ENCODE measurements at regions not wholly inside any gene's neighbourhood (a gene's known extent, or its start where the extent isn't known, plus 50 kb on each side); places are given as distances from the start of the nearest gene placed in this dataset.

DNA sequence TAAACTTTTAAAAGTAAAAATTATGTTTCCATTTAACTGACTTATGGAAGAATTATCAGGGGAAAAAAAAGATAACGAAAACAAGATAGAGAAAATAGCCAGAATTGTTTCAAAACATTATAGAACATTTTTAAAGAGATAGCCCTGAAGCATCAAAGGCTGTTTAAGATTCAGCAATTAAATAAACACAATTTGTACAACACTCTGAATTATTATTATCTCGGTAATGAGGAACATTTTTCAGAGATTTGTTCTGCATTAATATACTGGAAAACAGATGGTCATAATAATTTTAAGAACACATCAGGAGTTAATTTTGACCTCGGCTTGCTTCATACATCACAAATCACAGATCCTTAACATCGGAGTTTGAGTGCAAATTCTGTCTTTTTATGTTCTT is 643.8 kb downstream of the SORCS1 start:
- DNase-seq (ENCODE audit: low spot score) = no peak

DNA sequence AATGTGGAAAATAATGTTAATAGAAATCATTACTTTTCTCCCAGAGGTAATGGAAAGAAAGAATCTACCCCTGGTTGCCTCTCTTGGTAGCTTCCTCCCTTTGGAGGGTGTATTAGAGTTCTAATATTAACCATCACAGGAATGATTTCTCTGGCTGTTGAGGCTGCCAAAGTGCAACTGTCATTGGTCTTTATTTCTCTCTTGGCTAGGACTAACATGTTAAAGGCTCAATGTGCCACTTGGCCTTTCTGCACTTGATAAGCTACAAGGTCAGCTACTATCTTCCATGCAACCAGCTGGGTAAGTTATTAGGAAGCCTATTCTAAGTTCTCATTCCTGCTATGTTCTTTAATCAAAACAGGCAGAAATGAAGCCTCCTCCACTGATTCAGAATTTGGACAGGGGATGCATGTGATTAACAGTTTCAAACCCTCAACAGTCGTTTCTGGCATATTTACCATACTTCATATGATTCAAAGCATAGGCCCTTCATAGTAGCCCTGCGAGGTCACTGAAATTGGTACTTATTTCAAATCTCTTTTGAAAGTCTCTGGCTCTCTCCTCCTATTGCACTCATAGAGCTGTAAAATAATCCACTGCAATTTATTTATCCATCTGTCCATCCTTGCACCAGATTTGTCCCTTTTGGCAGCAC is 645.0 kb downstream of the SORCS1 start:
- no peak for DNase-seq (ENCODE audit: low spot score)

DNA sequence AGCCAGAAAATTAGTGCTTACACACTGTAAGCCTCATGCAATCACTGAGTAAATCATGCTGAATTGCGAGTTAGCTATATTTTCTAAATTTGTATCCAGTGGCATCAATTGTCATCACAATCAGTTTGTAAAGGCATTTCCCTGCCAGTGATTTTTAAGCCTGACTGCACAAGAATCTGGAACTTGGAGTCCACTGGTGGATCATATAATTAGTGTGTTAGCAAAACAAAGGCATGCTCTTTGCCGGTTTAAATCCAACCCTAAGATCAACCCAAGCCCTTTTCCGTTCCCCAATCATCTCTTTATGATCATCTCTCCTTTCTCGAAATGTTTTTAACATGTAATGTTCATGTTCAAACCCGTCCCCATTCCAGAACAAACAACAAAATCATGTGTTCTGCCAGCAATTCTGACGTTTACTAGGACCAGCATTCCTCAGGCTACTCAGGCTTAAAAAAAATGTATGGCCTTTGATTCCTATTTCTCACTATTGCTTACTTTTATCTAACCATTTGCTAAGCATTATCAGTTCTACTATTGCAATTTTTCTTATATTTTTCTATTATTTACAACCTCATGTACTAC is 649.2 kb downstream of the SORCS1 start:
- DNase-seq (ENCODE audit: low spot score) = no peak

GRCh38 chr10:106513352-106513771 is 651.1 kb downstream of the SORCS1 start:
- no peak for DNase-seq (ENCODE audit: low spot score)

GRCh38 chr10:106511917-106512316 is 652.6 kb downstream of the SORCS1 start:
- no peak for DNase-seq (ENCODE audit: low spot score)

DNA sequence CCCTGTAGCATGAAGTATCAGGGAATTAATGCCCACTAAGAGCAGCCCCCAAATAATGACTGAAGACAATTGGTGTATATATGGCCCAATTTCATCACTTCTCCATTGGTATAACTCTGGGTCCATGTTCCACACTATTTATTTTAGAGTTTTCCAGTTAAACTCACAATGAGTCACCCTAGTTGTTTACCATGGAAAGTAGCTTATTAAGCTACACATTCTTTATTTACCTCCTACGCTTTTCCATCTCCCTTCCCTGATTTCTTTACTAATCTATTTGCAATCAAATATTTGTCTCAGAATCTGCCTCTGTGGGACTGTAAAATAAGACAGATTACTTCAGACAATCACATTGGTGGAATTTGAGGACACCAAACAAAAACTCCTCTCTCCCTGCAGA is 655.6 kb downstream of the SORCS1 start:
- no peak for DNase-seq (ENCODE audit: low spot score)

GRCh38 chr10:106506526-106507283 is 657.8 kb downstream of the SORCS1 start:
- no peak for DNase-seq (ENCODE audit: low spot score)

DNA sequence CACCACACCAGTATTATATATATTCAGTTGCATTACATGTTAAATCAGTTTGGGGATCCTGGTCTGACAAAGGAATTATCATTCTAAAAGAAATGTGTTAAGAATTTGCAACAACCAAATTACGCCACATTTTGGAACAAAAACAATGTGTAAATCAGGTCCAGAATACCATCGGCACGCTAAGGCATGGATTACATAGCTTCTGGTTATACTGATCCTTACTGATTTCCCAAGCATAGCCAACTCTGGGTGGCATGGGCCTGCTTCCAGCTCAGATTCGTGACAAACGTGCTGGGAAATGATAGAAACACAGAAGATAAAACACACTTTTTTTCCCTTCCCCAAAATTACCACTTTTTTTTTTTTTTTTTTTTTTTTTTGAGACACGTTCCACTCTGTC is 660.0 kb downstream of the SORCS1 start:
- no peak for DNase-seq (ENCODE audit: low spot score)

GRCh38 chr10:106502641-106503040 is 661.9 kb downstream of the SORCS1 start:
- no peak for DNase-seq (ENCODE audit: low spot score)

GRCh38 chr10:106500925-106501525 is 663.5 kb downstream of the SORCS1 start:
- DNase-seq (ENCODE audit: low spot score) = no peak

GRCh38 chr10:106500041-106500924 is 664.2 kb downstream of the SORCS1 start:
- DNase-seq (ENCODE audit: low spot score) = no peak

DNA sequence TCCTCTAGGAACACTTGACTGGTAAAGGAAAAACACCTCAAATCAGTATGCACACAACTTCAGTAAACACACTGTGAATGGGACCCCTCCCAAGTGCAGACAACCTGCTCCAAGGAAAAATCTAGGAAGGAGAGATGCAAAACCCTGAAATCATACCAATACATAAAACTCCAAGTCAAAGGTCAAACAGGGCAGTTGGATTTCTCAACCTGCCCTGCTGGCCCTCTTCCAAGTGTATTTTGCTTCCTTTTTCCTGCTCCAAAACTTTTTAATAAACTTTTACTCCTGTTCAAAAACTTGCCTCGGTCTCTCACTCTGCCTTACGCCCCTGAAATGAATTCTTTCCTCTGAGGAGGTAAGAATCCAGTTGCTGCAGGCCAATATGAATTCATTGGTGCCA is 665.1 kb downstream of the SORCS1 start:
- no peak for DNase-seq (ENCODE audit: low spot score)

DNA sequence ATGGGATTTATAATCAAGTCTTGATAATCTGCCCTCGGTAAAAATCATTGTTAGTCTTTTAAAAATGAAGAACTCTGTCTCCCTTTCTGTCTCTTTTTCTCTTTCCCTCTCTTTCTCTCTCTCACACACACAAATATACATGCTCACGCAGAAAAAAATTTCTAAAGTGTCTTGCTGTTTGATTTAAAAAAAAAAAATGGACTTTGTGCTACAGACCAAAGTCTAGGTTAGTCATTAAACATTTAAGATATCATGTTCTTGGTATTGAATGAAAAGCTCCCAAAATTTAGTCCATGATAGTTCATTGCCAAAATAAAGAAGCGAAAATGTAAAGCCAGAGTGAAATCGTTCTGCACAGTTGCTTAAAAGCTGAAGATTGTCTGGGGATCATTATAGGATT is 665.8 kb downstream of the SORCS1 start:
- DNase-seq (ENCODE audit: low spot score) = no peak

GRCh38 chr10:106495931-106496330 is 668.6 kb downstream of the SORCS1 start:
- no peak for DNase-seq (ENCODE audit: low spot score)

DNA sequence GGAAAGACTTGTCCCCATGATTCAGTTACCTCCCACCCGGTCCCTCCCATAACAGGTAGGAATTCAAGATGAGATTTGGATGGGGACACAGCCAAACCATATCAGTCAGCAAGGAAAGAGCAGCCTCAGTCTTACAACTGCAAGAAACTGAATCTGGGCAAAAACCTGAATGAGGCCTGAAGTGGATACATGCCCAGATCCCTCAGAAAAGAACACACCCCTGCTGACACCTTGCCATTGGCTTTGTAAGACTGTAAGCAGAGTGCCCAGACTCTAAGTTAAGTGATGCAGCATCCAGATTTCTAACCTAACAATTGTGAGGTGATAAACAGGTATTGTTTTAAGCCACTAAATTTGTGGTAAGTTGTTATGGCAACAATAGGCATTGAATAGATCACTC is 670.8 kb downstream of the SORCS1 start:
- no peak for DNase-seq (ENCODE audit: low spot score)

DNA sequence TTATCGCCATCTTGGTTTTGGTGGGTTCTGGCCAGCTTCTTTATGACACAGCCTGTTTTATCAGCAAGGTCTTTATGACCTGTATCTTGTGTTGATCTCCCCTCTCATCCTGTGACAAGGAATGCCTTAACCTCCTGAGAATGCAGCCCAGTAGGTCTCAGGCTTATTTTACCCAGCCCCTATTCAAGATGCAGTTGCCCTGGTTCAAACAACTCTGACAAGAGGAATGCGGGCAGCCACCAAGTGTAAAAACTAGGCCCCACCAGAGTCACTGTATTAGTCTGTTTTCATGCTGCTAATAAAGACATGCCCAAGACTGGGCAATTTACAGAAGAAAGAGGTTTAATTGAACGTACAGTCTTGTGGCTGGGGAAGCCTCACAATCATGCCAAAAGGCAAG is 671.3 kb downstream of the SORCS1 start:
- no peak for DNase-seq (ENCODE audit: low spot score)

DNA sequence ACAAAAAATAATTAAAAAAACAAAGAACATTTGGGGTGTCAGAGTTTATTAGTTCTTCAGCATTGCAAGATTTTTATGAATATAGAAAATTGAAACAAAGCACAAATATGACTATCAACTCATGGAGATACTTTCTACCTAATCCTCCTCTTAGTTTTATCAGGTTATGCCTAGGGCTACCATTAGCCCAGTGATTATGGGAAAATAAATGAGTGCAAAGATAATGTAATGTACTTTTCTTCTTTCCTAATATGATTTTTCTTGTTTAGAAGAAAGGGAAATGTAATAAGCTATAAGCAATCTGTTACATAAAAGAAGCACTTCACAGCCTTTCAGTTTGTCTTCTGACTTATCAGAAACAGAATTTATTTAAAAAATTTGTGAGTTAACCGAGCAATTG is 676.8 kb downstream of the SORCS1 start:
- no peak for DNase-seq (ENCODE audit: low spot score)

DNA sequence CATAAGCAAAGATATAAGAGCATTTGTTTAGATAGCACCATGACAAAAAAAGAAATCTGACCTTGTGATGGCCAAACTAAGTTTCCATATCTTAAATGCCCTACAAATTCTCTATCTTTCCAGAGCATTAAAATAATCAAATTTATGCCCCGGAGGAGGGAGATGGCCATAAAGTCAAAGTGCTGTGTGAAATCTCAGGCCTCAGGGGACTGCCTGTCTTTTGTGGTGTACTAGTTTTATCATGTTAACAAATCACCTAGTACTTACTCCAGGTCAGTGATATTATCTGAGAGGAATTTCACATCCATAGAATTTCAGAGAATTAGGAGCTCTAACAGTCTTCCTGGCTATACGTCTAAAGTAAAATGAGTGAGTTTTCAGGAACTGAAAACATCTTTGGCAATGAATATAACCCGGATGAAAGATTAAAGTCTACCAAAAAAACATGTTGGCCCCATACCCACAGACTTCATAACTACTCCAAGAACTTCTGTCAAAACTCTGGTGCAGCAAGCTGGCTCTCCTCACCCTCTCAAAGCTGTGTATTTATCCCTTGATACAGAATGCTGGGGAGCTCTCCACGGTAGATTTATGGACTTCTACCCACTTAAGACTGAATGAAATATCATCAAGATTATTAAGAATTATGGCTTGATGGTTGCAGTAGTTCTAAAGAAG is 682.8 kb downstream of the SORCS1 start:
- no peak for DNase-seq (ENCODE audit: low spot score)

DNA sequence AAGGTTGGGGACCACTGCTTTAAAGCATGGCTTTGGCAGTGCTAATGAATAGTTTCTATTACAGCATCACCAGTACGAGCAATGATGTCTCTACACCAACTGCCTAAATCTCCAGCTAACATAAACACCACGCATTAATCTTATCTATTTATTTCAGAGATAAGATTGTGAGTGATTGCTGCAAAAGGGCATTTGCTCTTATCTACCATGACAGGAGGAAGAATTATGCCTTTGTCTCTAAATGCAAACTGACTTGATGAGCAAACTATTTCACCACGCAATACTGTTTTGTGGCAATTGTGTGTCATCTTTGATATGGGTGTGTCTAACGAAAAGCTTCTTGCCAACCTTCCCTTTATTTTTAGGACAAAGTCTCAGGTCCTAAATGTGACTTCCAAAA is 684.9 kb downstream of the SORCS1 start:
- no peak for DNase-seq (ENCODE audit: low spot score)

GRCh38 chr10:106474876-106475275 is 689.6 kb downstream of the SORCS1 start:
- no peak for DNase-seq (ENCODE audit: low spot score)

DNA sequence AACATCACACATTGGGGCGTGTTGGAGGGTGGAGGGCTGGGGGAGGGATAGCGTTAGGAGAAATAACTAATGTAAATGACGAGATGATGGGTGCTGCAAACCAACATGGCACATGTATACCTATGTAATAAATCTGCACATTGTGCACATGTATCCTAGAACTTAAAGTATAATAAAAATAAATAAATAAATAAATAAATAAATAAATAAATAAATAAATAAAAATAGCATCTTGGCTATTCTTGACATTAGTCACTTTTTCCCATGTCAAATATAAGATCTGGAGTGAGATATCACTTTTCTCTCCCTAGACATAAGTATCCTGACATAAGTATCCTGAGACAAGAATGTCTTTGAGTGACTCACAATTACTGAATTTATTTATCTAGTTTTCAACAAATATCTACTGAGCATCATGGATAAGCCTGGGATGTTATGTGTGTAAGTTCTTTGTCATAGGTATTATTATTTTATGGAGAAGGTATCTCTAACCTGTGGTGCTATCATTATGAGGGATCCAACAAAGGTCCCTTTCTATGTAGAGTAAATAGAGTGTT is 691.3 kb downstream of the SORCS1 start:
- no peak for DNase-seq (ENCODE audit: low spot score)
